Omental fat pad (tissue), 3 donors: ENCODE measurements at regions not wholly inside any gene's neighbourhood (a gene's known extent, or its start where the extent isn't known, plus 50 kb on each side); places are given as distances from the start of the nearest gene placed in this dataset.

Experiments used
- ATAC-seq: fragments of 150-250 bp; one replicate; pipeline ENCODE4 v1.9.1; 2016; ENCODE audit warnings: mild to moderate bottlenecking, moderate library complexity; ENCODE audit not compliant: low FRiP score
- DNase-seq: peaks from one replicate; pipeline ENCODE4 v3.0.0-alpha.2; 2019; ENCODE audit warnings: low spot score
- TF ChIP-seq, protein P1 (sequence below), 3 donors: fragments of 450-650 bp; IDR thresholded peaks; one replicate each; pipeline ENCODE4 v1.5.1; 2016 to 2017; ENCODE audit warnings: antibody characterized with exemption in 3 of 3, mild to moderate bottlenecking in 3 of 3, moderate library complexity in 2 of 3

DNA sequence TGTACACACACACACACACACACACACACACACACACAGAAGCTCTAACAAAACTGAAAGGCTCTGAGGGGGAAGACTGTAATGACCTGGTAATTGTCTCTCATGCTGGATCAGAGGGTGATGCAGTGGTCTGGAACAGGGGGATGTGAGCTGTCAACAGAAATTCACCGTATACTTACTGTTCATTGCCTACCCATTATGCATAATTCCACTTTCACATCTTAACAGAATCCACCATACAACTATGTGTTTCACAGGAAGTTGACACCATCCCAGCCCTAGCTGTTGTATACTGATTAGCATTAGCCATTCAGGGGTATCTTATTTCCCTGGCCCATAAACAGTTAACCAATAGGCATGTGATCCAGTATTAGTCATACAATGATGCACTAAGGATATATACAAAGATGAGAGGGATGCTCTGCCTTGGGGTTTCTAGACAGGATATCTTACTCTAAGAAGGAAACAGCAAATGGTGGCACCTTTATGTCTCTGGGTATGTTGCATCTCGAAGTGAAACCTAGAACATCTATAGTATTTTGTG lies 396.5 kb upstream of the BRINP1 start:
- TF ChIP-seq, protein P1, sequence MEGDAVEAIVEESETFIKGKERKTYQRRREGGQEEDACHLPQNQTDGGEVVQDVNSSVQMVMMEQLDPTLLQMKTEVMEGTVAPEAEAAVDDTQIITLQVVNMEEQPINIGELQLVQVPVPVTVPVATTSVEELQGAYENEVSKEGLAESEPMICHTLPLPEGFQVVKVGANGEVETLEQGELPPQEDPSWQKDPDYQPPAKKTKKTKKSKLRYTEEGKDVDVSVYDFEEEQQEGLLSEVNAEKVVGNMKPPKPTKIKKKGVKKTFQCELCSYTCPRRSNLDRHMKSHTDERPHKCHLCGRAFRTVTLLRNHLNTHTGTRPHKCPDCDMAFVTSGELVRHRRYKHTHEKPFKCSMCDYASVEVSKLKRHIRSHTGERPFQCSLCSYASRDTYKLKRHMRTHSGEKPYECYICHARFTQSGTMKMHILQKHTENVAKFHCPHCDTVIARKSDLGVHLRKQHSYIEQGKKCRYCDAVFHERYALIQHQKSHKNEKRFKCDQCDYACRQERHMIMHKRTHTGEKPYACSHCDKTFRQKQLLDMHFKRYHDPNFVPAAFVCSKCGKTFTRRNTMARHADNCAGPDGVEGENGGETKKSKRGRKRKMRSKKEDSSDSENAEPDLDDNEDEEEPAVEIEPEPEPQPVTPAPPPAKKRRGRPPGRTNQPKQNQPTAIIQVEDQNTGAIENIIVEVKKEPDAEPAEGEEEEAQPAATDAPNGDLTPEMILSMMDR (IDR thresholded peaks at IDR 0.05), result no peak
- DNase-seq (no peak), ATAC-seq (no peak)

GRCh38 chr9:119763260-119763659 lies 394.0 kb upstream of the BRINP1 start:
- ATAC-seq, result no peak
- TF ChIP-seq, protein P1 (IDR thresholded peaks at IDR 0.05), result no peak
- DNase-seq, result no peak

DNA sequence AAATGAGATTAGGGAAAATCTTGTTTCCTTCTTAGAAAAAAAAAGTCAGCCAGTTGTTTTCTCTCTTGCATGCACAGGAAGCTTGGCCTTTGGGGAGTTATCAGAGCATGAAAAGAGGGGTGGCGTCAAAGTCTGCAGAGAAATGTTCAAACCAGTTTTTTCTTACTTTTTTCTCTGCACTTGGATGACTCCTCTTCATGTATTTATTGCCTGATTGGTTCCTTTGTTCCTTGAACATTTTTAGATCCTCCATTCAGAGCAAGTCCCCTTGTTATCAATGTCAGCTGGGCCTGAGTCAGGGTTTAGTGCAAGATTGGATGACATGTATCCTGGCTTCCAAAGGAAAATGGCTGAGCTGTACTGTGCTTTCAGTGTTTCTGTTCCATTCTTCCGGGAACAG lies 392.6 kb upstream of the BRINP1 start:
- TF ChIP-seq, protein P1 (IDR thresholded peaks at IDR 0.05), result no peak
- ATAC-seq (no peak), DNase-seq (no peak)

DNA sequence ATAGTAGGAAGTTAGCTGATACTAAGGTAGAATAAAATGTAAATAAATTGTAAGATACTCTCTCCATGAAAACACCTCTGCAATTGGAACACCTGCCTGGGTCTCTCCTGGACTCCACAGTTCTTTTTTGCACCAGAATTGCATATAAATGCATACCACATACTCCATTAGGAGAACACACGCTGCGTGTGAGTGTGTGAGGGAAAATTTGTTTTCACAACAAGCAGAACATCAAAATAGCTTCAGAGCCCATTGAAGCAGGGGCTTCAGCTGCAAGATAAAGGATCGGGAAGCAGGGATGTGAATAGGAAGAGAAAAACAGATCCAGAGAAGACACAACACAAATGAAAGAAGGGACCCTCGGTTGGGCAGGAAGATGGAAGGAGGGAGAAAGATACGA lies 389.8 kb upstream of the BRINP1 start:
- TF ChIP-seq, protein P1 (IDR thresholded peaks at IDR 0.05), result no peak
- ATAC-seq (no peak), DNase-seq (no peak)

- no peak for ATAC-seq
- DNase-seq, result no peak
Observed at GRCh38 chr9:119758241-119758640, 389.0 kb upstream of the BRINP1 start.

GRCh38 chr9:119739476-119739875 lies 370.2 kb upstream of the BRINP1 start:
- TF ChIP-seq, protein P1 (IDR thresholded peaks at IDR 0.05), result no peak
- ATAC-seq (no peak), DNase-seq (no peak)

More at GRCh38 chr9:119758241-119758640, 389.0 kb upstream of the BRINP1 start:
- TF ChIP-seq, protein P1 (IDR thresholded peaks at IDR 0.05), result no peak
